Fibroblast of lung (primary cell): ENCODE measurements at regions not wholly inside any gene's neighbourhood (a gene's known extent, or its start where the extent isn't known, plus 50 kb on each side); places are given as distances from the start of the nearest gene placed in this dataset.

ENCODE experiments used
- DNase-seq, 2 donors: peaks; one replicate each; pipeline versions ENCODE4 v3.0.0 to v3.0.0-alpha.2; 2010; ENCODE audit warnings: low read depth in 2 of 2
- H2AFZ ChIP-seq: 2 replicates; pipeline ENCODE4 v1.5.1; 2012; ENCODE audit warnings: low read length, control low read depth, inconsistent platforms
- H3K27ac ChIP-seq: 2 replicates; pipeline ENCODE4 v1.5.1; 2011; ENCODE audit warnings: low read length, control low read depth; ENCODE audit not compliant: insufficient read depth
- H3K27me3 ChIP-seq: 2 replicates; pipeline ENCODE4 v1.5.1; 2011; ENCODE audit warnings: mild to moderate bottlenecking, low read length; ENCODE audit not compliant: control insufficient read depth, insufficient read depth
- H3K36me3 ChIP-seq: 2 replicates; pipeline ENCODE4 v1.5.1; 2011; ENCODE audit warnings: low read length; ENCODE audit not compliant: control insufficient read depth, insufficient read depth
- H3K4me1 ChIP-seq: 2 replicates; pipeline ENCODE4 v1.5.1; 2011; ENCODE audit warnings: low read length; ENCODE audit not compliant: control insufficient read depth, insufficient read depth; ENCODE audit errors: extremely low read depth
- H3K4me2 ChIP-seq: 2 replicates; pipeline ENCODE4 v1.5.1; 2011; ENCODE audit warnings: low read length, control low read depth; ENCODE audit not compliant: insufficient read depth; ENCODE audit errors: extremely low read depth
- H3K4me3 ChIP-seq, 4 experiments: fragments of 200-600 bp in 1 of 4; sonication (generic) in 1 of 4; replicated peaks in 1 of 4; 2 replicates each; pipeline ENCODE4 v1.5.1; 2011 to 2016; ENCODE audit warnings: low read length in 4 of 4, low read depth in 3 of 4, mild to moderate bottlenecking in 3 of 4, control low read depth in 2 of 4, inconsistent platforms in 1 of 4, mixed read lengths in 1 of 4; ENCODE audit not compliant: insufficient read depth in 1 of 4; ENCODE audit errors: control extremely low read depth in 1 of 4
- H3K79me2 ChIP-seq: 2 replicates; pipeline ENCODE4 v1.5.1; 2012; ENCODE audit warnings: mild to moderate bottlenecking, low read length, inconsistent platforms; ENCODE audit not compliant: control insufficient read depth, insufficient read depth
- H3K9ac ChIP-seq: 2 replicates; pipeline ENCODE4 v1.5.1; 2011; ENCODE audit warnings: mild to moderate bottlenecking, low read length, control low read depth; ENCODE audit not compliant: insufficient read depth
- H3K9me3 ChIP-seq: 2 replicates; pipeline ENCODE4 v1.5.1; 2012; ENCODE audit warnings: low read depth, low read length; ENCODE audit not compliant: control insufficient read depth, insufficient read depth
- H4K20me1 ChIP-seq: 2 replicates; pipeline ENCODE4 v1.5.1; 2011; ENCODE audit warnings: low read length; ENCODE audit not compliant: control insufficient read depth, insufficient read depth; ENCODE audit errors: extremely low read depth
- CTCF ChIP-seq, 2 donors: IDR thresholded peaks in 1 of 2; conservative IDR thresholded peaks in 1 of 2; 1 replicate in 1 of 2; 2 replicates in 1 of 2; pipeline ENCODE4 v1.5.1; 2011 to 2012; ENCODE audit warnings: low read length in 2 of 2, control low read depth in 1 of 2, inconsistent platforms in 1 of 2, low read depth in 1 of 2, mild to moderate bottlenecking in 1 of 2
- EZH2 ChIP-seq: IDR thresholded peaks from 2 replicates; pipeline ENCODE4 v1.5.1; 2012; ENCODE audit warnings: low read length, control low read depth, mild to moderate bottlenecking; ENCODE audit errors: missing control alignments

DNA sequence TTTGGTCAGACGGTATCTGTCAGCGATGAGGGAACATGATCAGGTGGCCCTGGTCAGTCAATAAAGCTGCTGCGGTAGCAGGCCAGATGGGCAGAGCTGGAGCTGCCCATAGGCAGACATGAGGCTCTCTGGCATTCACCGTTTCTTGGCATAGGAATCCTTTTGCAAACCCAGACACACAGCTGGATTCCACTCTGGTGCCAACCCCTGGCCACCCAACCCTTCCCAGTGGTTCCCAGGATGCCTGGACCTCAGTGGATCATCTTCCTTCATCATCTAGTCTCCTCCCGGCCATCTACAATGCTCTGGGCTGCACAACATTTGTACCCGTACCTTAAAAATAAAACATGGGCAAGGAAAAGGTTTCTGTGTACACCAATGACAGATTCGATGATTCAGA is 68.3 kb upstream of the ACTRT2 start:
- TF ChIP-seq CTCF (conservative IDR thresholded peaks at IDR 0.05 in 1 of 2, IDR thresholded peaks at IDR 0.05 in 1 of 2; ENCODE audit: low read depth in 1 of 2, low read length in 2 of 2) (no peak), EZH2 (no peak)
- H3K4me3 ChIP-seq: no peak overlapping the region
- H3K27me3 ChIP-seq: no peaks in the 10 kb centered on the region
- H3K4me1 ChIP-seq: no peaks in the 10 kb centered on the region
- no peak overlapping the region for H3K4me2 ChIP-seq
- no peaks in the 10 kb centered on the region for H3K79me2 ChIP-seq
- no peaks in the 10 kb centered on the region for H3K36me3 ChIP-seq
- H4K20me1 ChIP-seq: no peaks in the 10 kb centered on the region
- H2AFZ ChIP-seq: no peak overlapping the region
- H3K27ac ChIP-seq: no peak overlapping the region
- no peaks in the 10 kb centered on the region for H3K9me3 ChIP-seq
- no peak overlapping the region for H3K9ac ChIP-seq
- DNase-seq: no peak

GRCh38 chr1:2953688-2954285 is 67.5 kb upstream of the ACTRT2 start:
- H3K9ac ChIP-seq: no peak overlapping the region
- H3K4me3 ChIP-seq: no peak overlapping the region
- no peaks in the 10 kb centered on the region for H3K36me3 ChIP-seq
- no peak for DNase-seq
- no peaks in the 10 kb centered on the region for H4K20me1 ChIP-seq
- H3K9me3 ChIP-seq: no peaks in the 10 kb centered on the region
- H3K79me2 ChIP-seq: no peaks in the 10 kb centered on the region
- no peak overlapping the region for H3K27ac ChIP-seq
- no peaks in the 10 kb centered on the region for H3K27me3 ChIP-seq
- H2AFZ ChIP-seq: no peak overlapping the region
- no peak overlapping the region for H3K4me2 ChIP-seq
- TF ChIP-seq CTCF (conservative IDR thresholded peaks at IDR 0.05 in 1 of 2, IDR thresholded peaks at IDR 0.05 in 1 of 2; ENCODE audit: low read depth in 1 of 2, low read length in 2 of 2): no peak
- no peak for TF ChIP-seq EZH2
- no peaks in the 10 kb centered on the region for H3K4me1 ChIP-seq

GRCh38 chr1:2955652-2956051 is 65.6 kb upstream of the ACTRT2 start:
- no peaks in the 10 kb centered on the region for H3K27me3 ChIP-seq
- H3K9ac ChIP-seq: no peak overlapping the region
- no peak for DNase-seq
- H3K79me2 ChIP-seq: no peaks in the 10 kb centered on the region
- H3K4me2 ChIP-seq: no peak overlapping the region
- TF ChIP-seq EZH2 (no peak), CTCF (conservative IDR thresholded peaks at IDR 0.05 in 1 of 2, IDR thresholded peaks at IDR 0.05 in 1 of 2; ENCODE audit: low read depth in 1 of 2, low read length in 2 of 2) (no peak)
- H3K4me3 ChIP-seq: no peak overlapping the region
- H3K9me3 ChIP-seq: no peaks in the 10 kb centered on the region
- H2AFZ ChIP-seq: no peak overlapping the region
- H4K20me1 ChIP-seq: no peaks in the 10 kb centered on the region
- no peak overlapping the region for H3K27ac ChIP-seq
- no peaks in the 10 kb centered on the region for H3K36me3 ChIP-seq
- no peaks in the 10 kb centered on the region for H3K4me1 ChIP-seq
